Naive thymus-derived CD4-positive, alpha-beta T cell (primary cell): ENCODE measurements at regions not wholly inside any gene's neighbourhood (a gene's known extent, or its start where the extent isn't known, plus 50 kb on each side); places are given as distances from the start of the nearest gene placed in this dataset.

Experiments used
- ATAC-seq: fragments of 150-1000 bp; cut with Tn5 transposase; 2 replicates; pipeline ENCODE4 v1.10.0; 2021; ENCODE audit warnings: mild to moderate bottlenecking, moderate library complexity
- CTCF ChIA-PET: fragments of 350-600 bp; sonication (Branson Sonifier 250); formaldehyde crosslinking; loops from one replicate; lab custom pipeline; 2021; ENCODE audit warnings: antibody characterized with exemption; lab: Charles Lee
- POLR2A ChIA-PET: fragments of 350-600 bp; sonication (Branson Sonifier 250); formaldehyde crosslinking; loops from one replicate; lab custom pipeline; 2021; ENCODE audit warnings: antibody characterized with exemption, inconsistent platforms; lab: Charles Lee
- DNase-seq, 9 donors: peaks; one replicate each; pipeline versions ENCODE4 v3.0.0 to v3.0.0-alpha.2; 2020 to 2022; ENCODE audit warnings: mixed read lengths in 1 of 9
- H3K27ac ChIP-seq: one replicate; pipeline ENCODE4 v1.7.0; 2013; ENCODE audit warnings: mild to moderate bottlenecking, low read depth, low read length, moderate library complexity
- H3K27me3 ChIP-seq, 2 donors: one replicate each; pipeline ENCODE4 v1.7.0; 2013; ENCODE audit warnings: low read length in 2 of 2, mild to moderate bottlenecking in 2 of 2, moderate library complexity in 2 of 2; ENCODE audit not compliant: control insufficient read depth in 2 of 2, insufficient read depth in 2 of 2
- H3K36me3 ChIP-seq, 3 experiments: 1 replicate in 2 of 3; 2 replicates in 1 of 3; pipeline ENCODE4 v1.7.0; 2013; ENCODE audit warnings: low read length in 3 of 3, mild to moderate bottlenecking in 3 of 3, moderate library complexity in 1 of 3; ENCODE audit not compliant: insufficient read depth in 3 of 3, control insufficient read depth in 2 of 3
- H3K4me1 ChIP-seq, 2 donors: one replicate each; pipeline ENCODE4 v1.7.0; 2013; ENCODE audit warnings: low read length in 2 of 2, mild to moderate bottlenecking in 2 of 2, moderate library complexity in 1 of 2; ENCODE audit not compliant: control insufficient read depth in 2 of 2, insufficient read depth in 2 of 2
- H3K4me3 ChIP-seq: 2 replicates; pipeline ENCODE4 v1.7.0; 2013; ENCODE audit warnings: mild to moderate bottlenecking, low read length
- H3K9me3 ChIP-seq, 3 experiments: 1 replicate in 2 of 3; 2 replicates in 1 of 3; pipeline ENCODE4 v1.7.0; 2013; ENCODE audit warnings: low read length in 3 of 3; ENCODE audit not compliant: control insufficient read depth in 2 of 3
- H3K27ac Mint-ChIP-seq, 9 donors: one replicate each; pipeline ENCODE4 v1.8.0; 2020 to 2022; ENCODE audit warnings: mixed read lengths in 9 of 9, mild to moderate bottlenecking in 8 of 9, moderate library complexity in 5 of 9, inconsistent platforms in 2 of 9
- H3K27me3 Mint-ChIP-seq, 5 donors: one replicate each; pipeline ENCODE4 v1.8.0; 2021 to 2022; ENCODE audit warnings: mixed read lengths in 5 of 5, mild to moderate bottlenecking in 1 of 5
- H3K36me3 Mint-ChIP-seq, 5 donors: one replicate each; pipeline ENCODE4 v1.8.0; 2020 to 2022; ENCODE audit warnings: mixed read lengths in 5 of 5, mild to moderate bottlenecking in 3 of 5, inconsistent platforms in 1 of 5
- H3K4me1 Mint-ChIP-seq, 7 donors: one replicate each; pipeline ENCODE4 v1.8.0; 2020 to 2022; ENCODE audit warnings: mixed read lengths in 7 of 7, mild to moderate bottlenecking in 3 of 7, inconsistent platforms in 1 of 7
- H3K4me3 Mint-ChIP-seq, 10 donors: one replicate each; pipeline ENCODE4 v1.8.0; 2020 to 2022; ENCODE audit warnings: mild to moderate bottlenecking in 10 of 10, mixed read lengths in 10 of 10, moderate library complexity in 6 of 10, inconsistent platforms in 2 of 10
- H3K9me3 Mint-ChIP-seq, 11 donors: one replicate each; pipeline ENCODE4 v1.8.0; 2020 to 2022; ENCODE audit warnings: mixed read lengths in 11 of 11, mild to moderate bottlenecking in 4 of 11, inconsistent platforms in 1 of 11, moderate library complexity in 1 of 11
- intact Hi-C, 2 donors: fragments of 100-400 bp; cut with micrococcal nuclease; formaldehyde crosslinking; loops; one replicate each; pipeline ENCODE4 v1.15.1; 2023

DNA sequence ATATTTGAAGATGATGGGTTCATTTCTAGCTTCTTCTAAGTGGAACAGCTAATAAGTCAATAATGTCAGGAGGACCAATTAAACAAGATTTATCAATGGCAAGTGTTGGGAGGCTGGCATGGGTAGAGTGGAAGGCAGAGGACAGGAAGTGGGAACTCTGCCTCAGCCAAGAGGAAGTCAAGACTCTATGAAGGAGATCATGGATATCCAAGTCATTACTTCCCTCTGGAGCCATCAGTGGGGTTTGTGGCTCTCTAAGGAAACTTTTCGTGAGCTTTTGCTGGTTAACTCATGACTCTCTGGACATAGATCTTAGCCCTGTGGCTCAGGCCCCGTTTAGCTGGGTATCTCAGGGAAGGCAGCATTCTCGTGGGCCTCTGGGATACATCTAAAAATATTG lies 410.4 kb upstream of the ID2 start:
- Histone ChIP-seq H3K36me3 (no peaks in the 10 kb centered on the region), H3K4me1 (no peaks in the 10 kb centered on the region), H3K27ac (no peak overlapping the region), H3K27me3 (no peaks in the 10 kb centered on the region), H3K4me3 (no peak overlapping the region), H3K9me3 (no peaks in the 10 kb centered on the region)
- H3K27me3 Mint-ChIP-seq: peaks cover 0 to 14% (median 0%) of the 10 kb centered on the region in 5 donors
- H3K36me3 Mint-ChIP-seq: peaks cover 0 to 22% (median 0%) of the 10 kb centered on the region in 5 donors
- no peak overlapping the region for H3K4me3 Mint-ChIP-seq
- H3K4me1 Mint-ChIP-seq: peaks cover 0 to 10% (median 0%) of the 10 kb centered on the region in 7 donors
- DNase-seq (no peak), ATAC-seq (no peak)
- POLR2A ChIA-PET: no interaction called here
- CTCF ChIA-PET: interaction anchor here (1.0 kb wide), 1 partner anchor 13 kb away, joined by 3 read pairs; no protein-coding TSS in a partner anchor
- intact Hi-C loops: no loop called here
- no peak overlapping the region for H3K27ac Mint-ChIP-seq
- H3K9me3 Mint-ChIP-seq: peaks cover 0 to 22% (median 0%) of the 10 kb centered on the region in 11 donors

DNA sequence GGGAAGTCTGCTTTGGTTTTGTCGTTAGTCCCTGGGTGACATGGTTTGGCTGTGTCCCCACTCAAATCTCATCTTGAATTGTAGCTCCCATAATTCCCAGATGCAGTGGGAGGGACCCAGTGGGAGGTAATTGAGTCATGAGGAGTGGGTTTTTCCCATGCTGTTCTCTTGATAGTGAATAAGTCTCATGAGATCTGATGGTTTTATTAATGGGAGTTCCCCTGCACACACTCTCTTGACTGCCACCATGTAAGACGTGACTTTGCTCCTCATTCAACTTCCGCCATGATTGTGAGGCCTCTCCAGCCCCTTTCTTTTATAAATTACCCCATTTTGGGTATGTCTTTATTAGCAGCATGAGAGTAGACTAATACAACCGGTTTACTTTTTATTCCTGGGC lies 405.8 kb upstream of the ID2 start:
- no peaks in the 10 kb centered on the region for H3K9me3 ChIP-seq
- H3K36me3 ChIP-seq: no peaks in the 10 kb centered on the region
- peaks cover 0 to 22% (median 7%) of the 10 kb centered on the region in 7 donors for H3K4me1 Mint-ChIP-seq
- no peaks in the 10 kb centered on the region for H3K27me3 ChIP-seq
- ATAC-seq (no peak), DNase-seq (no peak)
- H3K36me3 Mint-ChIP-seq: peaks cover 0 to 18% (median 0%) of the 10 kb centered on the region in 5 donors
- no peak overlapping the region for H3K27ac ChIP-seq
- POLR2A ChIA-PET: no interaction called here
- H3K27ac Mint-ChIP-seq: no peak overlapping the region
- CTCF ChIA-PET: no interaction called here
- H3K4me3 ChIP-seq: no peak overlapping the region
- H3K4me1 ChIP-seq: peaks cover 0 to 4% of the 10 kb centered on the region in 2 donors
- no peak overlapping the region for H3K4me3 Mint-ChIP-seq
- peaks cover 0 to 18% (median 0%) of the 10 kb centered on the region in 5 donors for H3K27me3 Mint-ChIP-seq
- H3K9me3 Mint-ChIP-seq: peaks cover 0 to 18% (median 0%) of the 10 kb centered on the region in 11 donors
- intact Hi-C loops: no loop called here

DNA sequence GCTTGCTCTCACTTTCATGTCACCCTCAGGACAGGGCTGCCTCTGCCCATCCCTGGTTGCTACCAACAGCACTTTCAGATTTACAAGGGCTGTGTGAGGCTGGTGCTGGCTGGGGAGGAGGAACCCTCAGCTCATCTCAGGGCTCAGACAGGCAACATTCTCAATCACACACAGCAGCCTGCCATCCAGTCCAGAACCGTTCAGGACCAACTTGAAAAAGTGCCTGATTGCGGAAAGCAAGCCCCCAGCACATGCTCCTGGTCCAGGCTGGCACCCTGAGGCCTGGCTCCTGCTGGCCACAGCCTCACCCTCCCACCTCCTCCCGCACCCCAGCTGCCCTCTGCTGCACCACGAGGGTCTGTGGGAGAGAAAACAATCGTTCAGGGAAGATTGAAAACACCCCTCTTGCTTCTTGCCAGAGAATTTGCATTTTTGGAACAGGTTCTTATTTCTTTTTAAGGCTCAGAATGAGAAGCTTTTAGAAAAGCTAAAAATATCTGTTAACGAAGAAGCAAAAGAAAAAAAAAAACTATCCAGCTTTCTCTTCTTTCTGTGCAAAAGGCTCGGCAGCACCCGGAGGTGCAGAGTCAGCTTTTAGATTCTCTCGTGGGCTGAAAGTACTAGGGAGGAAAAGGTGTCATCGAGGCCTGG lies 403.8 kb upstream of the ID2 start:
- H3K9me3 ChIP-seq: no peaks in the 10 kb centered on the region
- H3K27me3 ChIP-seq: no peaks in the 10 kb centered on the region
- H3K36me3 Mint-ChIP-seq: peaks cover 0 to 10% (median 0%) of the 10 kb centered on the region in 5 donors
- ATAC-seq (no peak), DNase-seq (no peak)
- CTCF ChIA-PET: no interaction called here
- H3K9me3 Mint-ChIP-seq: peaks cover 0 to 5% (median 0%) of the 10 kb centered on the region in 11 donors
- no peak overlapping the region for H3K27ac ChIP-seq
- no peaks in the 10 kb centered on the region for H3K36me3 ChIP-seq
- intact Hi-C loops: no loop called here
- peaks cover 0 to 28% (median 6%) of the 10 kb centered on the region in 7 donors for H3K4me1 Mint-ChIP-seq
- peak overlapping the region in 1 of 9 donors; percentile 20 for H3K27ac Mint-ChIP-seq
- peaks cover 0 to 4% of the 10 kb centered on the region in 2 donors for H3K4me1 ChIP-seq
- POLR2A ChIA-PET: no interaction called here
- peak overlapping the region in 4 of 10 donors; percentile 2 to 45 (median 34) for H3K4me3 Mint-ChIP-seq
- H3K4me3 ChIP-seq: no peak overlapping the region
- peaks cover 0 to 18% (median 0%) of the 10 kb centered on the region in 5 donors for H3K27me3 Mint-ChIP-seq

DNA sequence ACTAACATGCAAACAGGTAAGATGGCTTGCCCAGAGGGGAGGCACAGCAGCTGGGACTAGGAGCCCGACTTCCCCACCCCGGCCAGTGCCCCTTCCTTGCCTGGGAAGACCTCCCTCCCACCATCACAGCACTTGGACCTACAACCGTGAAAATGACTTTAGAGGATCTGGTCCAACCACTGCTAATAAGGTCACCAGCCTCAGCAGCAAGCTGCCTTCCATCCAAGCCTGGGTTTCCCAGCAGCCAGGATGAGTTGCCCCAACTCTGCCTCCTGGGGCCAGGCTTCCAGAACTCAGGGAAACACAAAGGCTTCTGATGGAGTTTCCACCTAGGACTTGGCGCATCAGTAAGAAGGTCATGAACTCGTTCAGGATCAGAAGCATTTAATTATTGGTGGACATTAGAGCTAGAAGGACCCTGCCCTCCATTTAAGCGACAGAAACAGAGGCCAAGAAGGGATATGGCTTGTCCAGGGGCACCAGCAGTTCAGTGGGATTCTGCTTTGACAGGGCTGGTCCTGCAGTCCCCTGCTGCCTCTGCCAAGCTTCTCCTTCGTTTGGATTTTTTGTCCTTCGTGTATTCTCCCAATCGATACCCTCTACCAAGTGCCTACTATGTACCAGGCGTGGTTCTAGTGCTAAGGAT lies 403.0 kb upstream of the ID2 start:
- Histone ChIP-seq H3K27ac (no peak overlapping the region), H3K9me3 (no peaks in the 10 kb centered on the region), H3K4me3 (no peak overlapping the region), H3K36me3 (no peaks in the 10 kb centered on the region), H3K4me1 (peaks cover 0 to 4% of the 10 kb centered on the region in 2 donors), H3K27me3 (no peaks in the 10 kb centered on the region)
- Mint-ChIP-seq H3K36me3 (peaks cover 0 to 5% (median 0%) of the 10 kb centered on the region in 5 donors), H3K27me3 (peaks cover 0 to 15% (median 0%) of the 10 kb centered on the region in 5 donors), H3K4me1 (peaks cover 0 to 29% (median 7%) of the 10 kb centered on the region in 7 donors), H3K27ac (peak overlapping the region in 1 of 9 donors; percentile 24), H3K9me3 (peaks cover 0 to 5% (median 0%) of the 10 kb centered on the region in 11 donors), H3K4me3 (peak overlapping the region in 2 of 10 donors; percentile 2 to 70)
- intact Hi-C loops: no loop called here
- ChIA-PET CTCF (no interaction called here), POLR2A (no interaction called here)
- DNase-seq: no peak
- no peak for ATAC-seq

DNA sequence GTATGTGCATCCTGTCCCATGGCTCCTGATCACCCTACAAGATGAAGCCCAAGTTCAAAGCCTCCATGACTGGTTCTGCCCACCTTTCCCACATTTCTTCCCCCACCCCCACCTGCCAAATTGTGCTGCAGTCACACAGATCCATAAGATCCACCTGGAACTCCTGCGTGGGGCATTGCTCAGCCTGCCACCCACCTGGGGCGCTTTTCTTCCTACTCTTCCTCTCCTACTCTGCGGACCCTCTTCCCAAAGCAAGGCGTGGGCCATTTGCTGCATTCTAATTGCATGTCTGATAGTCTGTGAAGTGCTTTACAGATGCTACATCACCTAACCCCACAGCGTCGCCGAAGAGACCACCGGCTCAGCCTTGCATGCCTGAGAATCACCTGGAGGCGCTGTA lies 402.4 kb upstream of the ID2 start:
- no peak for DNase-seq
- CTCF ChIA-PET: interaction anchor here (0.7 kb wide), 1 partner anchor 741 kb away, joined by 3 read pairs; no protein-coding TSS in a partner anchor
- no peak overlapping the region for H3K4me3 ChIP-seq
- Mint-ChIP-seq H3K4me3 (peak overlapping the region in 1 of 10 donors; percentile 70), H3K4me1 (peaks cover 0 to 35% (median 7%) of the 10 kb centered on the region in 7 donors), H3K36me3 (peaks cover 0 to 8% (median 0%) of the 10 kb centered on the region in 5 donors), H3K27me3 (peaks cover 0 to 12% (median 0%) of the 10 kb centered on the region in 5 donors), H3K27ac (peak overlapping the region in 1 of 9 donors; percentile 24), H3K9me3 (peaks cover 0 to 5% (median 0%) of the 10 kb centered on the region in 11 donors)
- peaks cover 0 to 4% of the 10 kb centered on the region in 2 donors for H3K4me1 ChIP-seq
- intact Hi-C loops: no loop called here
- no peaks in the 10 kb centered on the region for H3K36me3 ChIP-seq
- no peaks in the 10 kb centered on the region for H3K9me3 ChIP-seq
- no peaks in the 10 kb centered on the region for H3K27me3 ChIP-seq
- H3K27ac ChIP-seq: no peak overlapping the region
- POLR2A ChIA-PET: no interaction called here
- no peak for ATAC-seq

DNA sequence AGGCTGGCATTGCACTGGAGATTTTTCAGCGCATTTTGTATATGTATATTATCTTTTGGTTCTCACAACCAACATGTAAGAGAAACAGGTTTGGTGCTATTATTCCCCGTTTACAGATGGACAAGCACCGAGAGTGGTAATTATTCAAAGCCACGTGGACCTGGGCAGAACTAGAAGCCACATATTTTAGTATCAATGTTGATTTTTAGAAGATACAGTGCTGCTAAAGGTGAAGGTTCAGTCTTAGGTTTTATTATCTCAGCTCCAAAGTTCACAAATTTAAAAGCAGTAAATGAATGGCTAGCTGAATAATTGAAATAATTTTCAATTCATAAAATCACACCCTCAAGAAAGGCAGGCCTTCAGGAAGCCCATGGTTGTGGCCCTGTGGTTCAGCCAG lies 400.6 kb upstream of the ID2 start:
- H3K27ac Mint-ChIP-seq: no peak overlapping the region
- intact Hi-C loops: no loop called here
- no peaks in the 10 kb centered on the region for H3K9me3 ChIP-seq
- ChIA-PET POLR2A (no interaction called here), CTCF (interaction anchor here (0.6 kb wide), 1 partner anchor 1027 kb away, joined by 3 read pairs; no protein-coding TSS in a partner anchor)
- no peaks in the 10 kb centered on the region for H3K27me3 ChIP-seq
- H3K4me1 Mint-ChIP-seq: peaks cover 0 to 35% (median 7%) of the 10 kb centered on the region in 7 donors
- H3K4me1 ChIP-seq: peaks cover 0 to 4% of the 10 kb centered on the region in 2 donors
- no peak for DNase-seq
- H3K27ac ChIP-seq: no peak overlapping the region
- no peak overlapping the region for H3K4me3 ChIP-seq
- H3K27me3 Mint-ChIP-seq: peaks cover 0 to 5% (median 0%) of the 10 kb centered on the region in 5 donors
- H3K9me3 Mint-ChIP-seq: peaks cover 0 to 3% (median 0%) of the 10 kb centered on the region in 11 donors
- H3K36me3 Mint-ChIP-seq: peaks cover 0 to 4% (median 0%) of the 10 kb centered on the region in 5 donors
- H3K36me3 ChIP-seq: no peaks in the 10 kb centered on the region
- no peak for ATAC-seq
- H3K4me3 Mint-ChIP-seq: peak overlapping the region in 1 of 10 donors; percentile 87
